B cell (primary cell): ENCODE measurements at regions not wholly inside any gene's neighbourhood (a gene's known extent, or its start where the extent isn't known, plus 50 kb on each side); places are given as distances from the start of the nearest gene placed in this dataset.

ENCODE experiments used
- ATAC-seq: fragments of 200-7000 bp; cut with Tn5 transposase; one replicate; pipeline ENCODE4 v1.10.0; 2021; ENCODE audit warnings: low read depth, mild to moderate bottlenecking, moderate number of reproducible peaks, moderate library complexity
- CTCF ChIA-PET: fragments of 350-600 bp; sonication (Branson Sonifier 250); formaldehyde crosslinking; loops from one replicate; lab custom pipeline; 2021; ENCODE audit warnings: antibody characterized with exemption, inconsistent platforms; lab: Charles Lee
- POLR2A ChIA-PET: fragments of 350-600 bp; sonication (Branson Sonifier 250); formaldehyde crosslinking; loops from one replicate; lab custom pipeline; 2021; ENCODE audit warnings: antibody characterized with exemption; lab: Charles Lee
- DNase-seq: peaks from one replicate; pipeline ENCODE4 v3.0.0; 2013
- H2AFZ ChIP-seq: 2 replicates; pipeline ENCODE4 v1.6.1; 2012; ENCODE audit warnings: mild to moderate bottlenecking, low read depth, low read length; ENCODE audit not compliant: insufficient read depth, poor library complexity, severe bottlenecking
- H3K27ac ChIP-seq, 2 donors: 1 replicate in 1 of 2; 2 replicates in 1 of 2; pipeline ENCODE4 v1.5.1; 2012 to 2013; ENCODE audit warnings: low read length in 2 of 2, mild to moderate bottlenecking in 2 of 2, moderate library complexity in 1 of 2
- H3K27me3 ChIP-seq, 4 experiments: fragments of 200-600 bp in 1 of 4; sonication (generic) in 1 of 4; replicated peaks in 1 of 4; 1 replicate in 2 of 4; 2 replicates in 2 of 4; pipeline versions ENCODE4 v1.6.1 to v1.7.0; 2013 to 2016; ENCODE audit warnings: low read length in 3 of 4, mild to moderate bottlenecking in 2 of 4, mixed read lengths in 1 of 4, moderate library complexity in 1 of 4; ENCODE audit not compliant: insufficient read depth in 4 of 4, control insufficient read depth in 3 of 4; ENCODE audit errors: control extremely low read depth in 1 of 4
- H3K36me3 ChIP-seq, 2 experiments: replicated peaks in 1 of 2; 1 replicate in 1 of 2; 2 replicates in 1 of 2; pipeline versions ENCODE4 v1.6.1 to v1.7.1; 2013; ENCODE audit warnings: low read length in 1 of 2; ENCODE audit not compliant: insufficient read depth in 2 of 2, control insufficient read depth in 1 of 2; ENCODE audit errors: control extremely low read depth in 1 of 2, extremely low read depth in 1 of 2
- H3K4me1 ChIP-seq, 2 donors: fragments of 200-600 bp in 1 of 2; sonication (generic) in 1 of 2; 1 replicate in 1 of 2; 2 replicates in 1 of 2; pipeline versions ENCODE4 v1.5.1 to v1.6.1; 2013 to 2017; ENCODE audit warnings: low read length in 2 of 2; ENCODE audit not compliant: control insufficient read depth in 2 of 2, insufficient read depth in 2 of 2
- H3K4me2 ChIP-seq: replicated peaks from 2 replicates; pipeline ENCODE3; 2012; ENCODE audit warnings: mild to moderate bottlenecking, low read depth, low read length; ENCODE audit not compliant: poor library complexity, severe bottlenecking
- H3K4me3 ChIP-seq, 5 experiments: fragments of 200-600 bp in 1 of 5; sonication (generic) in 1 of 5; 1 replicate in 3 of 5; 2 replicates in 2 of 5; pipeline versions ENCODE4 v1.5.1 to v1.7.0; 2011 to 2016; ENCODE audit warnings: low read length in 4 of 5, mild to moderate bottlenecking in 4 of 5, low read depth in 2 of 5, control low read depth in 1 of 5, moderate library complexity in 1 of 5; ENCODE audit not compliant: insufficient read depth in 1 of 5; ENCODE audit errors: control extremely low read depth in 1 of 5, extremely low read depth in 1 of 5
- H3K79me2 ChIP-seq: fragments of 200-600 bp; sonication (generic); one replicate; pipeline ENCODE4 v1.6.0; 2016; ENCODE audit warnings: low read length; ENCODE audit not compliant: control insufficient read depth, insufficient read depth
- H3K9ac ChIP-seq: fragments of 200-600 bp; sonication (generic); 2 replicates; pipeline ENCODE4 v1.6.1; 2017; ENCODE audit warnings: mild to moderate bottlenecking, low read length, moderate library complexity
- H3K9me3 ChIP-seq, 3 donors: one replicate each; pipeline versions ENCODE4 v1.6.1 to v1.7.1; 2013; ENCODE audit warnings: low read length in 2 of 3; ENCODE audit not compliant: control insufficient read depth in 2 of 3, insufficient read depth in 1 of 3; ENCODE audit errors: control extremely low read depth in 1 of 3
- H4K20me1 ChIP-seq: 2 replicates; pipeline ENCODE4 v1.6.0; 2012; ENCODE audit warnings: mild to moderate bottlenecking, low read length; ENCODE audit not compliant: insufficient read depth, control insufficient read depth, poor library complexity, severe bottlenecking
- H3K27ac Mint-ChIP-seq: one replicate; pipeline ENCODE4 v1.8.0; 2021; ENCODE audit warnings: mixed read lengths
- H3K27me3 Mint-ChIP-seq: one replicate; pipeline ENCODE4 v1.8.0; 2021; ENCODE audit warnings: mixed read lengths
- H3K4me1 Mint-ChIP-seq: one replicate; pipeline ENCODE4 v1.8.0; 2021; ENCODE audit warnings: mixed read lengths
- H3K4me3 Mint-ChIP-seq: one replicate; pipeline ENCODE4 v1.8.0; 2021; ENCODE audit warnings: mixed read lengths
- H3K9me3 Mint-ChIP-seq: one replicate; pipeline ENCODE4 v1.8.0; 2022; ENCODE audit warnings: mixed read lengths; ENCODE audit not compliant: insufficient read depth
- EZH2 ChIP-seq: IDR thresholded peaks from 2 replicates; pipeline ENCODE4 v1.6.1; 2012; ENCODE audit warnings: borderline replicate concordance, low read depth, mild to moderate bottlenecking, moderate library complexity, low read length; ENCODE audit not compliant: insufficient read depth, poor library complexity, severe bottlenecking
- WGBS: methylation state at CpG from one replicate; pipeline ENCODE4 v1.1.5; 2013; ENCODE audit warnings: missing lambda C conversion rate; ENCODE audit not compliant: insufficient coverage; 5-methylcytosine and 5-hydroxymethylcytosine counted together
- intact Hi-C: fragments of 100-400 bp; cut with micrococcal nuclease; formaldehyde crosslinking; loops from one replicate; pipeline ENCODE4 v1.10.0; 2022
- TF ChIP-seq, protein P1 (sequence below): fragments of 200-600 bp; IDR thresholded peaks from one replicate; pipeline ENCODE4 v1.8.0; 2022; ENCODE audit warnings: antibody characterized with exemption, mild to moderate bottlenecking

DNA sequence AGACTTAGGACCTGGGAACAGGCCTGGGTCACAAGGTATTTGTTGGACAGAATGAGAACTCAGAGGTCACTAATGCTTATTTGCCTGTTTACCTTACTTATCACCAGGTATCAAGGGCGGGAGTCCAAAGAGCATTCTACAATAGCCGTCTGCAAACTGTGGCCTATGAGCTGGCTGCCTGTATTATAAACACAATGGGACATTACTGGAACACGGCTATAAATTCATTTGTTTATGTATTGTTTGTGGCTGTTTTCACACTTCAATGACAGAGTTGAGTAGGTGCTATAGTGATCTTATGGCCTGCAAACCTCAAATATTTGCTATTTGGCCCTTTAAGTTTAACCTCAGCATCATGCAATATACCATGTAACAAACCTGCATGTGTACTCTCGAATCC, 76.6 kb upstream of the ASTN2 start:
- H3K36me3 ChIP-seq = no peaks in the 10 kb centered on the region
- H3K9ac ChIP-seq = no peak overlapping the region
- peaks cover 14% of the 10 kb centered on the region for H3K27me3 Mint-ChIP-seq
- ChIA-PET POLR2A (no interaction called here), CTCF (no interaction called here)
- intact Hi-C loops = no loop called here
- H3K4me3 Mint-ChIP-seq = no peak overlapping the region
- no peaks in the 10 kb centered on the region for H4K20me1 ChIP-seq
- no peak for ATAC-seq
- H3K4me3 ChIP-seq = no peak overlapping the region
- H3K4me1 Mint-ChIP-seq = no peaks in the 10 kb centered on the region
- no peak overlapping the region for H3K27ac Mint-ChIP-seq
- H2AFZ ChIP-seq = no peak overlapping the region
- H3K4me2 ChIP-seq = no peak overlapping the region
- no CpG with 5 or more reads among the region's 4 CpGs for WGBS
- H3K27me3 ChIP-seq = no peaks in the 10 kb centered on the region
- no peak overlapping the region for H3K27ac ChIP-seq
- TF ChIP-seq, protein P1, sequence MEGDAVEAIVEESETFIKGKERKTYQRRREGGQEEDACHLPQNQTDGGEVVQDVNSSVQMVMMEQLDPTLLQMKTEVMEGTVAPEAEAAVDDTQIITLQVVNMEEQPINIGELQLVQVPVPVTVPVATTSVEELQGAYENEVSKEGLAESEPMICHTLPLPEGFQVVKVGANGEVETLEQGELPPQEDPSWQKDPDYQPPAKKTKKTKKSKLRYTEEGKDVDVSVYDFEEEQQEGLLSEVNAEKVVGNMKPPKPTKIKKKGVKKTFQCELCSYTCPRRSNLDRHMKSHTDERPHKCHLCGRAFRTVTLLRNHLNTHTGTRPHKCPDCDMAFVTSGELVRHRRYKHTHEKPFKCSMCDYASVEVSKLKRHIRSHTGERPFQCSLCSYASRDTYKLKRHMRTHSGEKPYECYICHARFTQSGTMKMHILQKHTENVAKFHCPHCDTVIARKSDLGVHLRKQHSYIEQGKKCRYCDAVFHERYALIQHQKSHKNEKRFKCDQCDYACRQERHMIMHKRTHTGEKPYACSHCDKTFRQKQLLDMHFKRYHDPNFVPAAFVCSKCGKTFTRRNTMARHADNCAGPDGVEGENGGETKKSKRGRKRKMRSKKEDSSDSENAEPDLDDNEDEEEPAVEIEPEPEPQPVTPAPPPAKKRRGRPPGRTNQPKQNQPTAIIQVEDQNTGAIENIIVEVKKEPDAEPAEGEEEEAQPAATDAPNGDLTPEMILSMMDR = no peak
- TF ChIP-seq EZH2 = no peak
- H3K9me3 ChIP-seq = no peaks in the 10 kb centered on the region
- no peak for DNase-seq
- no peaks in the 10 kb centered on the region for H3K79me2 ChIP-seq
- no peaks in the 10 kb centered on the region for H3K4me1 ChIP-seq
- no peaks in the 10 kb centered on the region for H3K9me3 Mint-ChIP-seq

- Histone ChIP-seq H4K20me1 (no peaks in the 10 kb centered on the region), H2AFZ (no peak overlapping the region), H3K9me3 (no peaks in the 10 kb centered on the region), H3K79me2 (no peaks in the 10 kb centered on the region), H3K27me3 (peaks cover 0 to 3% (median 0%) of the 10 kb centered on the region in 4 experiments), H3K27ac (no peak overlapping the region), H3K36me3 (no peaks in the 10 kb centered on the region), H3K4me2 (no peak overlapping the region), H3K4me1 (no peaks in the 10 kb centered on the region), H3K4me3 (no peak overlapping the region), H3K9ac (no peak overlapping the region)
- ATAC-seq (no peak), DNase-seq (no peak)
- Mint-ChIP-seq H3K9me3 (no peaks in the 10 kb centered on the region), H3K4me3 (no peak overlapping the region), H3K27me3 (peaks cover 17% of the 10 kb centered on the region), H3K4me1 (no peaks in the 10 kb centered on the region), H3K27ac (no peak overlapping the region)
- intact Hi-C loops = no loop called here
- POLR2A ChIA-PET = no interaction called here
- CTCF ChIA-PET = no interaction called here
- TF ChIP-seq, protein P1 = no peak
- no peak for TF ChIP-seq EZH2
Observed at GRCh38 chr9:117490199-117490598, 75.3 kb upstream of the ASTN2 start.
